ENCODE measurements at regions not wholly inside any gene's neighbourhood (a gene's known extent, or its start where the extent isn't known, plus 50 kb on each side); places are given as distances from the start of the nearest gene placed in this dataset.

DNA sequence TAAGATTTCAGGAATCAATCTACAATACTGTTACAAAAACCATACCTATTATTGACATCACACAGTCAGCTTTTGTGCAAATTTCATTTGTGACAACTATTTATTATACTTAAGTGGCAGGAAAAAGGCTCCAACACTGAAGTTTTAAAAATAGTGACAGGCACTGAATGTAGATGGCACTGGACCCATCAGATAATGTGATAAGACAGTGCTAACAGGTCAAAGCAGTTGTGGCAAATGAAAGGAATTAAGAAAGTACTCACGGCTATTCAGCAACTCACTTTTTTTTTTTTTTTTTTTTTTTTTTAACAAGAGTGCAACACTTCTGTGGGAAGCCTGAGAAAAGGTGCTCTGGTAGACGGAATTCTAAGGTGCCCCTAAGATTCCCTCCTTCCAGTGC lies 115.0 kb upstream of the MEF2C start:
- TF ChIP-seq, protein P1, sequence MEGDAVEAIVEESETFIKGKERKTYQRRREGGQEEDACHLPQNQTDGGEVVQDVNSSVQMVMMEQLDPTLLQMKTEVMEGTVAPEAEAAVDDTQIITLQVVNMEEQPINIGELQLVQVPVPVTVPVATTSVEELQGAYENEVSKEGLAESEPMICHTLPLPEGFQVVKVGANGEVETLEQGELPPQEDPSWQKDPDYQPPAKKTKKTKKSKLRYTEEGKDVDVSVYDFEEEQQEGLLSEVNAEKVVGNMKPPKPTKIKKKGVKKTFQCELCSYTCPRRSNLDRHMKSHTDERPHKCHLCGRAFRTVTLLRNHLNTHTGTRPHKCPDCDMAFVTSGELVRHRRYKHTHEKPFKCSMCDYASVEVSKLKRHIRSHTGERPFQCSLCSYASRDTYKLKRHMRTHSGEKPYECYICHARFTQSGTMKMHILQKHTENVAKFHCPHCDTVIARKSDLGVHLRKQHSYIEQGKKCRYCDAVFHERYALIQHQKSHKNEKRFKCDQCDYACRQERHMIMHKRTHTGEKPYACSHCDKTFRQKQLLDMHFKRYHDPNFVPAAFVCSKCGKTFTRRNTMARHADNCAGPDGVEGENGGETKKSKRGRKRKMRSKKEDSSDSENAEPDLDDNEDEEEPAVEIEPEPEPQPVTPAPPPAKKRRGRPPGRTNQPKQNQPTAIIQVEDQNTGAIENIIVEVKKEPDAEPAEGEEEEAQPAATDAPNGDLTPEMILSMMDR (IDR thresholded peaks at IDR 0.05 in 8 of 11, conservative IDR thresholded peaks at IDR 0.05 in 3 of 11) = no peak
- TF ChIP-seq POLR2A (IDR thresholded peaks at IDR 0.05) (no peak), POLR2AphosphoS5 (IDR thresholded peaks at IDR 0.05) (no peak)

Data from spleen (tissue), 7 donors.